ENCODE measurements at regions not wholly inside any gene's neighbourhood (a gene's known extent, or its start where the extent isn't known, plus 50 kb on each side); places are given as distances from the start of the nearest gene placed in this dataset.

DNA sequence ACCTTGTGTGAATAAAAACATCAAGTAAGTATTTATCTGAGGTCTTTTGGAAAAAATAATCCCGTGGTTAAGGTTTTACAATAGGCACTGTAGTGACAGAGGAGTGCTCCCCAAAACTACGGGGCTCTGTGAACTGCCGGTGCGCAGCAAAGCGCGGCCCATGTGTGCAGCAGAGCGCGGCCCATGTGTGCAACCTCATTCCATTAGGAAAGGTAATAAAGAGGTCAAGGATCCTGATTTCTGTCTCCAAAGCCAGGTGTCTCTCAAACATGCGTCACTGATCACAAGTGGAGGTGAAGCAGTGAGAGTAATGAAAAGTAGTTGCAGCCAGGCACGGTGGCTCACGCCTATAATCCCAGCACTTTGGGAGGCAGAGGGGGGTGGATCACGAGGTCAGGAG, 58.7 kb downstream of the MRPL57 start:
- Histone ChIP-seq H3K36me3 (replicated peaks in 1 of 2; ENCODE audit: control insufficient read depth in 1 of 2, insufficient read depth in 2 of 2, low read length in 1 of 2) (no peaks in the 10 kb centered on the region), H3K27ac (ENCODE audit: low read depth in 2 of 2, low read length in 1 of 2) (no peak overlapping the region), H3K9ac (no peak overlapping the region), H3K27me3 (ENCODE audit: insufficient read depth) (no peaks in the 10 kb centered on the region), H3K4me1 (ENCODE audit: control insufficient read depth in 1 of 2, insufficient read depth in 2 of 2, low read depth in 1 of 2, low read length in 1 of 2) (peaks cover 5 to 11% of the 10 kb centered on the region in 2 experiments; a peak in 3 of 4 replicates), H3K4me2 (no peak overlapping the region), H3K9me2 (no peaks in the 10 kb centered on the region), H3K79me2 (ENCODE audit: insufficient read depth) (no peaks in the 10 kb centered on the region), H4K20me1 (ENCODE audit: insufficient read depth) (no peaks in the 10 kb centered on the region), H2AFZ (ENCODE audit: low read depth) (no peak overlapping the region), H3K4me3 (ENCODE audit: low read depth in 2 of 2, low read length in 1 of 2) (no peak overlapping the region), H3K9me3 (no peaks in the 10 kb centered on the region), H3F3A (replicated peaks; ENCODE audit: insufficient read depth) (no peaks in the 10 kb centered on the region)
- 85% methylated on average over 12 of the region's 12 CpGs for WGBS (ENCODE audit: low lambda C conversion rate)
- no peak for DNase-seq
- ChIA-PET CTCF (no interaction called here), POLR2A (no interaction called here)
- TF ChIP-seq TEAD4 (IDR thresholded peaks at IDR 0.05; ENCODE audit: borderline replicate concordance, insufficient read depth) (no peak), YY1 (IDR thresholded peaks at IDR 0.05; ENCODE audit: low read depth) (no peak), EP300 (IDR thresholded peaks at IDR 0.05; ENCODE audit: borderline replicate concordance in 1 of 2, low read depth in 1 of 2, low read length in 1 of 2) (no peak), GABPA (IDR thresholded peaks at IDR 0.05; ENCODE audit: low read depth) (no peak), NRF1 (IDR thresholded peaks at IDR 0.05; ENCODE audit: low read depth, low read length) (no peak), SMC3 (IDR thresholded peaks at IDR 0.05; ENCODE audit: low read depth, low read length) (no peak), RAD21 (IDR thresholded peaks at IDR 0.05; ENCODE audit: low read length) (no peak)
- TF ChIP-seq, protein P1, sequence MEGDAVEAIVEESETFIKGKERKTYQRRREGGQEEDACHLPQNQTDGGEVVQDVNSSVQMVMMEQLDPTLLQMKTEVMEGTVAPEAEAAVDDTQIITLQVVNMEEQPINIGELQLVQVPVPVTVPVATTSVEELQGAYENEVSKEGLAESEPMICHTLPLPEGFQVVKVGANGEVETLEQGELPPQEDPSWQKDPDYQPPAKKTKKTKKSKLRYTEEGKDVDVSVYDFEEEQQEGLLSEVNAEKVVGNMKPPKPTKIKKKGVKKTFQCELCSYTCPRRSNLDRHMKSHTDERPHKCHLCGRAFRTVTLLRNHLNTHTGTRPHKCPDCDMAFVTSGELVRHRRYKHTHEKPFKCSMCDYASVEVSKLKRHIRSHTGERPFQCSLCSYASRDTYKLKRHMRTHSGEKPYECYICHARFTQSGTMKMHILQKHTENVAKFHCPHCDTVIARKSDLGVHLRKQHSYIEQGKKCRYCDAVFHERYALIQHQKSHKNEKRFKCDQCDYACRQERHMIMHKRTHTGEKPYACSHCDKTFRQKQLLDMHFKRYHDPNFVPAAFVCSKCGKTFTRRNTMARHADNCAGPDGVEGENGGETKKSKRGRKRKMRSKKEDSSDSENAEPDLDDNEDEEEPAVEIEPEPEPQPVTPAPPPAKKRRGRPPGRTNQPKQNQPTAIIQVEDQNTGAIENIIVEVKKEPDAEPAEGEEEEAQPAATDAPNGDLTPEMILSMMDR (IDR thresholded peaks at IDR 0.05) = no peak
- TF ChIP-seq, protein P2, sequence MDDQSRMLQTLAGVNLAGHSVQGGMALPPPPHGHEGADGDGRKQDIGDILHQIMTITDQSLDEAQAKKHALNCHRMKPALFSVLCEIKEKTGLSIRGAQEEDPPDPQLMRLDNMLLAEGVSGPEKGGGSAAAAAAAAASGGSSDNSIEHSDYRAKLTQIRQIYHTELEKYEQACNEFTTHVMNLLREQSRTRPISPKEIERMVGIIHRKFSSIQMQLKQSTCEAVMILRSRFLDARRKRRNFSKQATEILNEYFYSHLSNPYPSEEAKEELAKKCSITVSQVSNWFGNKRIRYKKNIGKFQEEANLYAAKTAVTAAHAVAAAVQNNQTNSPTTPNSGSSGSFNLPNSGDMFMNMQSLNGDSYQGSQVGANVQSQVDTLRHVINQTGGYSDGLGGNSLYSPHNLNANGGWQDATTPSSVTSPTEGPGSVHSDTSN (IDR thresholded peaks at IDR 0.05) = no peak
- TF ChIP-seq, protein P3, sequence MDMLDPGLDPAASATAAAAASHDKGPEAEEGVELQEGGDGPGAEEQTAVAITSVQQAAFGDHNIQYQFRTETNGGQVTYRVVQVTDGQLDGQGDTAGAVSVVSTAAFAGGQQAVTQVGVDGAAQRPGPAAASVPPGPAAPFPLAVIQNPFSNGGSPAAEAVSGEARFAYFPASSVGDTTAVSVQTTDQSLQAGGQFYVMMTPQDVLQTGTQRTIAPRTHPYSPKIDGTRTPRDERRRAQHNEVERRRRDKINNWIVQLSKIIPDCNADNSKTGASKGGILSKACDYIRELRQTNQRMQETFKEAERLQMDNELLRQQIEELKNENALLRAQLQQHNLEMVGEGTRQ (IDR thresholded peaks at IDR 0.05; ENCODE audit: borderline replicate concordance, low read depth, low read length) = no peak

DNA sequence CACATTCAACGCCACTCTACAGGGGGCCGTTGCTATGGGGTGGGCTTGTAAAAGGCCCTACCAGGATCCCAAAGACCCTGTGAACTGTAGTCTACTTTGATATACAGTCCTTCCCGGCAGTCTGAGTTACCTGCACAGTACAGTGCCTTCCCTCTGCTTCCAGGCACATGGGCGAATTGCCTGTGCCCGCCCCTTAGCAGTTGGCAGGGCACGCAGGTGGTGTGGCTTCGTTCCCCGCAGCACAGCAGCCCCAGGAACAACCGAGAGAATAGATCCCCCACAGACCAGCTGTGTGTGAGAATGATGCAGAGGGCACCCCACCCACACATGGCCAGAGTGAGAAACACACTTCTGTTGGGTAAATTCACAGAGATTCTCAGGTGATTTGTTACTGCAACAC, 60.6 kb downstream of the MRPL57 start:
- no peak for DNase-seq
- no peaks in the 10 kb centered on the region for H3K27me3 ChIP-seq (ENCODE audit: insufficient read depth)
- WGBS (ENCODE audit: low lambda C conversion rate) = 73% methylated on average over 9 of the region's 9 CpGs
- POLR2A ChIA-PET = no interaction called here
- CTCF ChIA-PET = interaction anchor here (1.3 to 1.7 kb wide), 2 partner anchors 240 to 242 kb away, joined by 4 to 6 read pairs; no protein-coding TSS in a partner anchor
- H4K20me1 ChIP-seq (ENCODE audit: insufficient read depth) = no peaks in the 10 kb centered on the region
- H3F3A ChIP-seq (replicated peaks; ENCODE audit: insufficient read depth) = no peaks in the 10 kb centered on the region
- peaks cover 5 to 11% of the 10 kb centered on the region in 2 experiments; a peak in 3 of 4 replicates for H3K4me1 ChIP-seq (ENCODE audit: control insufficient read depth in 1 of 2, insufficient read depth in 2 of 2, low read depth in 1 of 2, low read length in 1 of 2)
- no peak overlapping the region for H3K9ac ChIP-seq
- H2AFZ ChIP-seq (ENCODE audit: low read depth) = no peak overlapping the region
- H3K36me3 ChIP-seq (replicated peaks in 1 of 2; ENCODE audit: control insufficient read depth in 1 of 2, insufficient read depth in 2 of 2, low read length in 1 of 2) = no peaks in the 10 kb centered on the region
- H3K9me3 ChIP-seq = no peaks in the 10 kb centered on the region
- H3K4me3 ChIP-seq (ENCODE audit: low read depth in 2 of 2, low read length in 1 of 2) = no peak overlapping the region
- H3K79me2 ChIP-seq (ENCODE audit: insufficient read depth) = no peaks in the 10 kb centered on the region
- no peak overlapping the region for H3K4me2 ChIP-seq
- no peak overlapping the region for H3K27ac ChIP-seq (ENCODE audit: low read depth in 2 of 2, low read length in 1 of 2)
- no peaks in the 10 kb centered on the region for H3K9me2 ChIP-seq
- TF ChIP-seq MEF2A (IDR thresholded peaks at IDR 0.05; ENCODE audit: borderline replicate concordance, low read depth) = no peak
- no peak for TF ChIP-seq FOXM1 (IDR thresholded peaks at IDR 0.05; ENCODE audit: low read depth)
- TF ChIP-seq TEAD4 (IDR thresholded peaks at IDR 0.05; ENCODE audit: borderline replicate concordance, insufficient read depth) = no peak
- TF ChIP-seq, protein P2 (IDR thresholded peaks at IDR 0.05) = no peak
- TF ChIP-seq GATA2 (CRISPR knock-in tag; IDR thresholded peaks at IDR 0.05) = no peak
- TF ChIP-seq RCOR1 (IDR thresholded peaks at IDR 0.05; ENCODE audit: low read length) = no peak
- no peak for TF ChIP-seq JUND (IDR thresholded peaks at IDR 0.05)
- TF ChIP-seq, protein P4, sequence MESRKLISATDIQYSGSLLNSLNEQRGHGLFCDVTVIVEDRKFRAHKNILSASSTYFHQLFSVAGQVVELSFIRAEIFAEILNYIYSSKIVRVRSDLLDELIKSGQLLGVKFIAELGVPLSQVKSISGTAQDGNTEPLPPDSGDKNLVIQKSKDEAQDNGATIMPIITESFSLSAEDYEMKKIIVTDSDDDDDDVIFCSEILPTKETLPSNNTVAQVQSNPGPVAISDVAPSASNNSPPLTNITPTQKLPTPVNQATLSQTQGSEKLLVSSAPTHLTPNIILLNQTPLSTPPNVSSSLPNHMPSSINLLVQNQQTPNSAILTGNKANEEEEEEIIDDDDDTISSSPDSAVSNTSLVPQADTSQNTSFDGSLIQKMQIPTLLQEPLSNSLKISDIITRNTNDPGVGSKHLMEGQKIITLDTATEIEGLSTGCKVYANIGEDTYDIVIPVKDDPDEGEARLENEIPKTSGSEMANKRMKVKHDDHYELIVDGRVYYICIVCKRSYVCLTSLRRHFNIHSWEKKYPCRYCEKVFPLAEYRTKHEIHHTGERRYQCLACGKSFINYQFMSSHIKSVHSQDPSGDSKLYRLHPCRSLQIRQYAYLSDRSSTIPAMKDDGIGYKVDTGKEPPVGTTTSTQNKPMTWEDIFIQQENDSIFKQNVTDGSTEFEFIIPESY (IDR thresholded peaks at IDR 0.05; ENCODE audit: borderline replicate concordance, low read depth) = no peak
- no peak for TF ChIP-seq RXRA (IDR thresholded peaks at IDR 0.05; ENCODE audit: borderline replicate concordance, low read depth)
- TF ChIP-seq EZH2phosphoT487 (IDR thresholded peaks at IDR 0.05; ENCODE audit: borderline replicate concordance, low read depth) = no peak
- TF ChIP-seq NRF1 (IDR thresholded peaks at IDR 0.05; ENCODE audit: low read depth, low read length) = no peak
- no peak for TF ChIP-seq YY1 (IDR thresholded peaks at IDR 0.05; ENCODE audit: low read depth)
- no peak for TF ChIP-seq MXI1 (IDR thresholded peaks at IDR 0.05; ENCODE audit: low read depth, low read length)
- TF ChIP-seq, protein P5, sequence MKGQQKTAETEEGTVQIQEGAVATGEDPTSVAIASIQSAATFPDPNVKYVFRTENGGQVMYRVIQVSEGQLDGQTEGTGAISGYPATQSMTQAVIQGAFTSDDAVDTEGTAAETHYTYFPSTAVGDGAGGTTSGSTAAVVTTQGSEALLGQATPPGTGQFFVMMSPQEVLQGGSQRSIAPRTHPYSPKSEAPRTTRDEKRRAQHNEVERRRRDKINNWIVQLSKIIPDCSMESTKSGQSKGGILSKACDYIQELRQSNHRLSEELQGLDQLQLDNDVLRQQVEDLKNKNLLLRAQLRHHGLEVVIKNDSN (IDR thresholded peaks at IDR 0.05; ENCODE audit: borderline replicate concordance, low read depth) = no peak
- no peak for TF ChIP-seq EP300 (IDR thresholded peaks at IDR 0.05; ENCODE audit: borderline replicate concordance in 1 of 2, low read depth in 1 of 2, low read length in 1 of 2)

Data from SK-N-SH (cell line).